AG10803 (cell line): ENCODE measurements at regions not wholly inside any gene's neighbourhood (a gene's known extent, or its start where the extent isn't known, plus 50 kb on each side); places are given as distances from the start of the nearest gene placed in this dataset.

Source experiments
- DNase-seq: peaks from one replicate; pipeline ENCODE4 v3.0.0; 2010; ENCODE audit warnings: low read depth
- H3K4me3 ChIP-seq: 2 replicates; pipeline ENCODE4 v1.5.1; 2011; ENCODE audit warnings: mild to moderate bottlenecking, low read length, control low read depth
- TF ChIP-seq, protein P1 (sequence below): conservative IDR thresholded peaks from 2 replicates; pipeline ENCODE4 v1.5.1; 2011; ENCODE audit warnings: mild to moderate bottlenecking, low read length, control low read depth, inconsistent platforms

- TF ChIP-seq, protein P1, sequence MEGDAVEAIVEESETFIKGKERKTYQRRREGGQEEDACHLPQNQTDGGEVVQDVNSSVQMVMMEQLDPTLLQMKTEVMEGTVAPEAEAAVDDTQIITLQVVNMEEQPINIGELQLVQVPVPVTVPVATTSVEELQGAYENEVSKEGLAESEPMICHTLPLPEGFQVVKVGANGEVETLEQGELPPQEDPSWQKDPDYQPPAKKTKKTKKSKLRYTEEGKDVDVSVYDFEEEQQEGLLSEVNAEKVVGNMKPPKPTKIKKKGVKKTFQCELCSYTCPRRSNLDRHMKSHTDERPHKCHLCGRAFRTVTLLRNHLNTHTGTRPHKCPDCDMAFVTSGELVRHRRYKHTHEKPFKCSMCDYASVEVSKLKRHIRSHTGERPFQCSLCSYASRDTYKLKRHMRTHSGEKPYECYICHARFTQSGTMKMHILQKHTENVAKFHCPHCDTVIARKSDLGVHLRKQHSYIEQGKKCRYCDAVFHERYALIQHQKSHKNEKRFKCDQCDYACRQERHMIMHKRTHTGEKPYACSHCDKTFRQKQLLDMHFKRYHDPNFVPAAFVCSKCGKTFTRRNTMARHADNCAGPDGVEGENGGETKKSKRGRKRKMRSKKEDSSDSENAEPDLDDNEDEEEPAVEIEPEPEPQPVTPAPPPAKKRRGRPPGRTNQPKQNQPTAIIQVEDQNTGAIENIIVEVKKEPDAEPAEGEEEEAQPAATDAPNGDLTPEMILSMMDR: no peak
- H3K4me3 ChIP-seq: no peak overlapping the region
- no peak for DNase-seq
Measured at GRCh38 chr2:8517850-8518498, 163.9 kb upstream of the ID2 start.

GRCh38 chr2:8518979-8519668 is 162.7 kb upstream of the ID2 start:
- DNase-seq: no peak
- TF ChIP-seq, protein P1: no peak
- H3K4me3 ChIP-seq: no peak overlapping the region

DNA sequence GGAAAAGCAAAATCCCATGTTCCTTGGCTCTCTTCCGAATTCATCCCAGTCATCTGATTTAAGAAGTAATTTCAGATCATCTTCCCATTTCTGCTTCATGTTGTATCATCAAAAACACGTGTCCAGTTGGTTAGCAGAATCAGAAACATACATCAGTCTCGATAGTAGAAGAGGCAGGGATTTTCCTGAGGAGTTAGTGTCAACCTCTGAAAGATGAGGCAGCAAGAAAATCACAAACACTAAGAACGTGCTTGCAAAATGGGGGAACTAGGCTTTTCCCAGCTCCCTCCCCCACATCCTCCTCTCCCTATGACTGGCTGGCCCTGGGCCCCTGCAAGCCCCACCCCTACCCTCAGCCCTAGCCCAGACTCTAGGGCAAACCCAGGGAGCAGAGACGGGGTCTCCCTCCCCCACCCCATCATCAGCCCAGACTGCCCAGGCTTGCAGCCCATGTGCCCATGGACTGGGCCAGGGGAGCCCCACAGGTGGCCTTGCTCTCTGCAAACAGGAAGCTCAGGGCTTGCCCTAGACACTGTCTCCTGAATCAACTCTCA is 161.0 kb upstream of the ID2 start:
- no peak overlapping the region for H3K4me3 ChIP-seq
- no peak for DNase-seq
- TF ChIP-seq, protein P1: no peak

GRCh38 chr2:8522687-8523086 is 159.2 kb upstream of the ID2 start:
- TF ChIP-seq, protein P1: no peak
- DNase-seq: no peak
- no peak overlapping the region for H3K4me3 ChIP-seq

GRCh38 chr2:8524388-8524787 is 157.5 kb upstream of the ID2 start:
- DNase-seq: no peak
- H3K4me3 ChIP-seq: no peak overlapping the region
- TF ChIP-seq, protein P1: no peak

- TF ChIP-seq, protein P1: no peak
- DNase-seq: no peak
- no peak overlapping the region for H3K4me3 ChIP-seq
Measured at GRCh38 chr2:8524823-8525222, 157.0 kb upstream of the ID2 start.

GRCh38 chr2:8525236-8525581 is 156.6 kb upstream of the ID2 start:
- no peak for DNase-seq
- H3K4me3 ChIP-seq: no peak overlapping the region

More at GRCh38 chr2:8525236-8525581, 156.6 kb upstream of the ID2 start:
- TF ChIP-seq, protein P1: no peak
